NB4 (cell line): ENCODE measurements at regions not wholly inside any gene's neighbourhood (a gene's known extent, or its start where the extent isn't known, plus 50 kb on each side); places are given as distances from the start of the nearest gene placed in this dataset.

ENCODE experiments used
- DNase-seq: peaks from one replicate; pipeline ENCODE4 v3.0.0; 2010; ENCODE audit warnings: low read depth
- H3K4me3 ChIP-seq: one replicate; pipeline ENCODE4 v1.5.1; 2011; ENCODE audit warnings: mild to moderate bottlenecking, low read depth, low read length, moderate library complexity
- MYC ChIP-seq: IDR thresholded peaks from 2 replicates; pipeline ENCODE4 v1.6.1; 2011; ENCODE audit warnings: low read depth, low read length
- POLR2A ChIP-seq: IDR thresholded peaks from 2 replicates; pipeline ENCODE4 v1.6.1; 2011; ENCODE audit warnings: mild to moderate bottlenecking; ENCODE audit not compliant: insufficient read length; ENCODE audit errors: extremely low read depth
- TF ChIP-seq, protein P1 (sequence below): IDR thresholded peaks from 2 replicates; pipeline ENCODE4 v1.6.1; 2011; ENCODE audit warnings: low read depth, low read length
- TF ChIP-seq, protein P2 (sequence below): IDR thresholded peaks from one replicate; pipeline ENCODE4 v1.5.1; 2012; ENCODE audit warnings: low read depth, low read length

DNA sequence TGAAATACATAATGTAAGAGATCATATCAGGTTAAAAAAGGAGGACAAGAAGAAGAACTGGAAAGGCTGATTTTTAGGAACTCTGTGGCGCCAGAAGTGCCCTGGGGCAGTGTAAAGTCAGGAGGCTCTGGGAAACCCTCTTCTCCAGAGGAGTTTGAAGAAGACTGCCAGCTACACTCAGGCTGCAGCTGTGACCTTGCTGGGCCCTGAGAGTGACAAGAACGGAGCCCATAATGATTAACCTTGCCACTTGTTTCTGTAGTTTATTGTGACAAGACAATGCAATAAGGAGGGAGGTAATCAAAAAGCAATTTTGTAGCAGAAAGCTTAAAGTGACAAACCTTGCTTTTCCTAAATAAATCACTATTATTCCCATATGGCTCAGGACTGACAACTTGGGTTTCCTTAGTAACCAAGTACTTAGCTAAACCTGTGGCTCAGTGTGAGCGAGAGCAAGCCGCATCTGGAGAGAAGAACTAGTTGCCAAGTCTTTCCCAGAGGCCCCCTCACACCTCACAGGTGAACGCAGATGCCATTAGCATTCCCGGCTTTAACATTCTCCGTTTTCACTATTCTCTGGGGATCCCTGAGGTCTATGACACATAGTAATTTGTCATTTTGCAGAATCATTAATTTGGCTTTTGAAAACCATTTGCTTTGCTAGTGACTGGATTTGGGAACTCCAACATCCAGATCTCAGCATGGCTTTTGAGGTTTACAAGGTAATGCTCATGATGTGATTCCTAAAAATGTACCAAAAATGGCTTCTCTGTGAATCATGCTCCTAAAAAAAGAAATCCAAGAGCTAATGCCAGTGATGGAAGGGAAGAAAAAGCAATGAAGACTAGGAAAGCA, 115.9 kb downstream of the OMA1 start:
- DNase-seq: no peak
- no peak overlapping the region for H3K4me3 ChIP-seq
- TF ChIP-seq, protein P1, sequence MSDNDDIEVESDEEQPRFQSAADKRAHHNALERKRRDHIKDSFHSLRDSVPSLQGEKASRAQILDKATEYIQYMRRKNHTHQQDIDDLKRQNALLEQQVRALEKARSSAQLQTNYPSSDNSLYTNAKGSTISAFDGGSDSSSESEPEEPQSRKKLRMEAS: no peak
- no peak for TF ChIP-seq MYC
- TF ChIP-seq, protein P2, sequence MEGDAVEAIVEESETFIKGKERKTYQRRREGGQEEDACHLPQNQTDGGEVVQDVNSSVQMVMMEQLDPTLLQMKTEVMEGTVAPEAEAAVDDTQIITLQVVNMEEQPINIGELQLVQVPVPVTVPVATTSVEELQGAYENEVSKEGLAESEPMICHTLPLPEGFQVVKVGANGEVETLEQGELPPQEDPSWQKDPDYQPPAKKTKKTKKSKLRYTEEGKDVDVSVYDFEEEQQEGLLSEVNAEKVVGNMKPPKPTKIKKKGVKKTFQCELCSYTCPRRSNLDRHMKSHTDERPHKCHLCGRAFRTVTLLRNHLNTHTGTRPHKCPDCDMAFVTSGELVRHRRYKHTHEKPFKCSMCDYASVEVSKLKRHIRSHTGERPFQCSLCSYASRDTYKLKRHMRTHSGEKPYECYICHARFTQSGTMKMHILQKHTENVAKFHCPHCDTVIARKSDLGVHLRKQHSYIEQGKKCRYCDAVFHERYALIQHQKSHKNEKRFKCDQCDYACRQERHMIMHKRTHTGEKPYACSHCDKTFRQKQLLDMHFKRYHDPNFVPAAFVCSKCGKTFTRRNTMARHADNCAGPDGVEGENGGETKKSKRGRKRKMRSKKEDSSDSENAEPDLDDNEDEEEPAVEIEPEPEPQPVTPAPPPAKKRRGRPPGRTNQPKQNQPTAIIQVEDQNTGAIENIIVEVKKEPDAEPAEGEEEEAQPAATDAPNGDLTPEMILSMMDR: no peak
- no peak for TF ChIP-seq POLR2A

DNA sequence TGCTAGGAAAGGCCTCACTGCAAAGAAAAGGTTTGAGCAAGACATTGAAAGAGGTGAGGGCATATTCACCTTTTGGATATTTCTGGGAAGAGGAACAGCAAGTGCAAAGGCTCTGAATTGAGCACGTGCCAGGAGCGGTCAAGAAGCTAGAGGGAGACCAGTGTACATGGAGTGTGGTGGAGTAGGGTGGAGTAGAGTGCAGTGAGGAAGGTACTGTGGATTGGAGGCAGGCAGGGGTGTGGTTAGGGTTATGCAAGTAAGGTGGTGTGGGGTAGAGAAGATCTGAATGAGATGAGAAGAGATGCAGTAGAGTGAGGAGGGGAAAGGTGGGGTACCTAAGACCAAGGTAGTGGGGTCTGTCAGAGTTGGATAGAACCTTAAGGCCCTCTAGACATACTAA, 119.6 kb downstream of the OMA1 start:
- H3K4me3 ChIP-seq: no peak overlapping the region
- no peak for TF ChIP-seq MYC
- no peak for DNase-seq

DNA sequence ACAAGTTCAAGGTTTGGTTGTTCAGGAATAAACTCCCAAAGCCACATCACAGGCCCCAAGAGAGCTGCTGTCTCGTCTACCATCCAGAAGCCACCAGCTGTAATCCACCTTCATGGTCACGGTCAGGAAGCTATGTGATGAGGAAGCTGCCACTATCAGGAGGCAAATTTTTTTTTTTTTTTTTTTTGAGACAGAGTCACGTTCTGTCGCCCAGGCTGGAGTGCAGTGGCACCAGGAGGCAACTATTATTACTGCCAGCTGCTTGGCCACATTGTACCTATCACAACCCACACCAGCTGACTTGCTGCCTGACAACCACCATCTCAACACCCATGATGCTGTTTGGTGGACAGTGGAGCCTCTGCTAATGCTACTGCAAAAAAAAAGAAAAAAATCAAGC, 124.1 kb downstream of the OMA1 start:
- TF ChIP-seq, protein P1: no peak
- TF ChIP-seq POLR2A (no peak), MYC (no peak)
- TF ChIP-seq, protein P2: no peak
- H3K4me3 ChIP-seq: no peak overlapping the region
- no peak for DNase-seq

DNA sequence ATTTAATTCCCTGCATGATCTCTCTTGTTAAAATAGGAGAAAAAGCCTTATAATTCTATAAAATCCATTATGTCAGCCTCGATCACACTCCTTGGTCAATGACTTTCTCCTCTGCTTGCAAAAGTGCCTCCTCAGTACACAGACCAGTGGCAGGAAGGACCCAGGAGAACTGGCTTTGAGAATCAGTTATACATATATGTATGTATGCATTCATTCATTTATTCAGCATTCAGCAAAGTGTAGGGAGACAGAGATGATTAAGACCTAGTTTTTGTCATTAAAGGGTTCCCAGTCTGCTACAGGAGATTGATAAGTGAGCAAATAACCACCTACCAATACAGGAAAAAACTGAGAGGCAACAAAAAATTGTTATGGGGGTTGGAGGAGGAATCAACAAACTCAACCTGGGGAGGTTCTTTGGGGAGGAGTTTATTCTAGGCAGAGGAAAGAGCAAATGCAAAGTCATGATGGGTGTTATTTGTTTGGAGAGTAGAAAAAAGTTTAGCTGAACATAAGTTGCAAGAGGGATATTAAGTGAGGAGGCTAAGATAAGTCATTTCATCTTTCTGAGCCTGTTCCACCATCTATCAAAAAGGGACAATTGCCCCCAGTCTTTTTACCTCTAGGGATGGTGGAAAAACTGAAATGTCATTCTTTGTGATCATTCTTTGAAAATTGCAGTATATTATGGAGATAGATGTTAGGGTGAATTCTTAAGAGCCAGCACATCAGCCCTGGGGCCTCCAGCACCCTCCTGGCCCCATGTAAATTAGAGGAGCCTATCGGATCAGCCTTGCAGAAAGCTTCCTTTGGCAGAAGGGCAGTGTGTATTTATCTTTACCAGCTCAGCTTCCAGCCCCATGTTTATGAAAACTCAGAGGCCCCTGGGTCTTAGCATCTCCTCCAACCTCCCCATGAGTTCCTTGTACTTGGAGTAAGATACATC, 128.0 kb downstream of the OMA1 start:
- DNase-seq: no peak
- no peak for TF ChIP-seq POLR2A
- TF ChIP-seq, protein P2: no peak
- TF ChIP-seq, protein P1: no peak
- TF ChIP-seq MYC: no peak
- no peak overlapping the region for H3K4me3 ChIP-seq

DNA sequence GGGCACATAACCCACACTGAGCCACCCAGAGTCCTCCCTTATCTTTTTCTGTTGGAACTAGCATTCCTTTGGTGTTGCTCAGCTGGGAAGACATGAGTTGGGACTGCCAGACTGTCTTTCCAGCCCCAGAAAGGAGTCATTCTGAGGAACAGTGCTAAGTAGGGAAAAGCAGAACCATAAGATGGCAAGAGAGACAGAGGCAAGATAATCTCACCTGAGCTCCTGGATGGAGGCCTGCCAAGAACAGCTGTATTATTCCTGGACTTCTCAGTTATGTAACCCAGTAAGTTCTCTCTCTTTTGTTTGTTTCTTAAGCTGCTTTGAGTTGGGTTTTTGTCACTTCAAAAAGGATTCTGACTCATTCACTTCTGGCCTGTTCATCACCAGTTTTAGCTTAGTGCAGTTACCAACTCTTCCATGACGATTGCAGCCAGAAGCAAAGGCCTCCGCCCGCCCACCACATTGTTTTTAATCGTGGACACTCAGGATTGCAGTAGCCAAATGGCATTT, 134.4 kb downstream of the OMA1 start:
- H3K4me3 ChIP-seq: no peak overlapping the region
- TF ChIP-seq, protein P2: no peak
- TF ChIP-seq, protein P1: no peak
- TF ChIP-seq MYC: no peak
- no peak for TF ChIP-seq POLR2A
- no peak for DNase-seq

DNA sequence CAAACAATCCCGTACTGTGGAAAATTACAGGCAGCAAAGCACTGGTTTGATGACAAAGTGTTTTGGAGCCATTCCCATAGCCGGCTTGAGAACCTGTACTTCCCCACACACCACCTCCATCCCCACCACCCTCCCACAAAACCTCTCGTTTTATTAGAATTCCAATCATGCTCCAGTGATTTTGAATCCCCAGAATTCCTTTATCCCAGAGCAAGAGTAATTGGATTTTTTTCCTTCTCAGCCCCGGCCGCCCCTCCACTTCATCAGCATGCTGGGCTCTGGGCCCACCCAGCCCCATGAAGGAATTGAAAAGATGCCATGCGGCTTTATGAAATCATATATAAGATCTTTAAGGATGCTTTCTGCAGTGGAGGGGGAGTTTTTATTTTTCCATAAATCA, 136.6 kb downstream of the OMA1 start:
- TF ChIP-seq POLR2A (no peak), MYC (no peak)
- TF ChIP-seq, protein P2: no peak
- TF ChIP-seq, protein P1: no peak
- no peak for DNase-seq
- no peak overlapping the region for H3K4me3 ChIP-seq
